CD4-positive, alpha-beta T cell treated with Interleukin-17A for 4 hours (primary cell): ENCODE measurements at regions not wholly inside any gene's neighbourhood (a gene's known extent, or its start where the extent isn't known, plus 50 kb on each side); places are given as distances from the start of the nearest gene placed in this dataset.
"Not testable (repeated sequence)": the region's sequence is repeated elsewhere in the genome, so short reads cannot be mapped to it uniquely, and the experiment has no call there.

Experiments used
- DNase-seq: peaks from one replicate; pipeline ENCODE4 v3.0.0-alpha.2; 2020; ENCODE audit warnings: mixed read lengths

DNA sequence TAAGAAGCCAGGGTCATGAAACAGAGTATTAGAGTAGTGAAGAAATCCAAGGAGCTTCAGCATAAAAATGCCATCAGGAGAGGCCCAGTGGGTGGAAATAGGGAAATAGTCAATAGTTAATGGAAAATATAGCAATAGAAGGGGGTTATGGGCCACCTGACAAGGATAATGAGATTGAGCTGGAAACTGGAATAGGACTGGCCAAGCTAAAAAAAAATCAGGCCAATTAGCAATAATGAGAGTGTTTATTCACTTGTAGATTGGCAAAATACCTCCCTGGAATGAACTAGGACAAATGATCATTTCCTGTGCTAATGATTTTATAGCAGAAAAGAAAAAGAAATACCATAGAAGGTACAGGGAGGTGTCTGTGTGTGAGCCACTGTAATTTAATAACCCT, 97.9 kb downstream of the PLCE1 start:
- no peak for DNase-seq

DNA sequence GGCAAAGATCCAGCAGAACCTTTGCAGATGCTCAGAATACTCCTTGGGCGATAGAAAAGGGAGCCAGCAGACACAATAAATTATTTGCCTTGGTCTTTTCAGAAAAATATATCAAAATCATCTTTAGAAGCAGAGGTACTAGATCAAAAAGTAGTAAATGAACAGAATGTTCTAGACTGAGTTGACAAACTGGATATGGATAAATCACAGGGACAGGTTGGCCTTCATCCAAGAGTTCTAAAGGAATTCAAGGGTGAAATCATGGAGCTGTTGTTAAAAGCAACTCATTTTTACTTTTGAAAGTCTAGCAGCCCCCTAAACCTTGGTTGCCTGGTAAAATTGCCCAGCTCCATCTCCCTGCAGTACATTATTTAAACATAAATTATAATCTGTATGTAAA, 99.1 kb downstream of the PLCE1 start:
- no peak for DNase-seq

DNA sequence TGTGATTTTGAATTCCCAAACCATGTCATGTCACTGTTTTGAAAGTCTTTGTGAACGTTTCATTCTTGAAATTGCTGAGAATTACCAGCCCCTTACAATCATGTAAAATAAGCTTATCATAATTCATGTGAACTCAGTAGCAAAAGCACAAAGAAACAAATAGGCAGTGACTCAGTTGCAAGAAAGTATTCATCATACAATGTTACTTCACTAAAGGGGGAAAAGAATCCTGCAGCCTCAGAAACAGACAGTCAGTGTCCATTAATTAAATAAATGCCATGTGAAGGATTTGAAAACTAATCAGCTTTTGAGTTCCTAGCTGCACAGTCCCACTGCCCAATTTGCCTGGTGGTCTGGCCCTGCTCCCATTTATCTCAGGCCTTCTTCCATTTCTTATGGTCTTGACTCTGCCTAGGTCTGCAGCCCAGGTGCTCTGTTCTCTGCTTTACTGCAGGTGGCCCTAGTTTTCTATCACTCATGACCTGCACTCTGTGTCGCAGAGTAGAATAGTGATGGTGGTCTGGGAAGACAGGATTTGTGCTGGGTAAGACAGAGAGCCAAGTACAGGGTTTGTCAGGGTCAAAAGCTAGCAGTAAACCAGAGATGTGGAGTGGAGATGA, 99.7 kb downstream of the PLCE1 start:
- no peak for DNase-seq

DNA sequence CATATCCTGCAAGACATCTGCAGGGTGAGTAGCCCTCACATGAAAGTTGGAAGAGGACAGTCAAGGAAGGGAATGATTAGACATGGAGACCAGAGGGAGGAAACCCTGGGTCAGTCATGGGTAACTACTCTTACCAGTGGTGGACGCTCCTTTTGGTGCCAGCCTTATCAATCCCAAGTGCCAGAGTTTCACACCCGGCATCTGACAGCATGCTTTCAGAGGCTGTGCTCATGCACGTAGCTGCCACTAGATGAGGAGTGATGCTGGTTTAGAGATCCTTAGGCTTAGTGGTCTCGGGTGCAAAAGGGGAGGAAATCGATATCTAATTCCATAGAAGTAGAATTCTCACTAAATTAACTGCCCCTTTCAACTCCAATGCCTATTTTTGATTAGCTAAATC, 100.8 kb downstream of the PLCE1 start:
- no peak for DNase-seq

DNA sequence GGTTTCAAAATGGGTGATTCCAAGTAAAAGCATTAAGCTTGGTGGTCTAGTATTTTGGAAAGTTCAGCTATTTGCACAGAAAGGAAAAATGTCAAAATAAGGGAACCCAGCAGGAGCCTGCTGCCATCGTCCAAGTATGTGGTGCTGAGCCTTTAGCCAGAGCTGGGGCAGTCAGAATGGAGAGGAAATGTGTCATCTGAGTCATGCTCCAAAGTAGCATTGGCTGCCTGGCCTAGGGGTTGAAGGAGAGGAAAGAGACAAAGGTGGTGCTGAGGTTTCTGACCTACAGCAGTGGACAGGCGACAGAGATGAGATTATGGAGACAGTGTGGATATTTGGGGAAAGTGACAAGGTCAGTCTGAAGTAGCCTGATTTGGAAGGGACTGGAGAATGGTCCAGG, 103.9 kb downstream of the PLCE1 start:
- DNase-seq = no peak

DNA sequence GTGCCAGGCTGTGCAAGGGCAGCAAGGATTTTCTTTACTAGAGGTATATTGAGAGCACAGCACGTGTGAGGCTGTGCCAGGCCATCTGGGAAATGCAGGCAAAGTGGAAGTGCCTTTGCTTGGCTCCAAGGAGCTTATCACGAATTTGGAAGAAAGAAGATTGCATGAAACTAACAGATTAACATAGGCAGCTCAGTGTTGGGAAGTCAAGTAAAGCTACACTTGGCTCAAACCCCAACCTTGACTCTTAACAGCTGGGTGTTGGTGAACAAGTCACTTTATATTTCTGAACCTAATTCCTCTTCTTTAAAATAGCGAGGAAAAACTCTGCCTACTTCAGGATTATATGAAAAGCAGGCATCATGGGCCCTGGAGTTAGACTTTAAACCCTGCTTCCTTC, 105.2 kb downstream of the PLCE1 start:
- DNase-seq = no peak

DNA sequence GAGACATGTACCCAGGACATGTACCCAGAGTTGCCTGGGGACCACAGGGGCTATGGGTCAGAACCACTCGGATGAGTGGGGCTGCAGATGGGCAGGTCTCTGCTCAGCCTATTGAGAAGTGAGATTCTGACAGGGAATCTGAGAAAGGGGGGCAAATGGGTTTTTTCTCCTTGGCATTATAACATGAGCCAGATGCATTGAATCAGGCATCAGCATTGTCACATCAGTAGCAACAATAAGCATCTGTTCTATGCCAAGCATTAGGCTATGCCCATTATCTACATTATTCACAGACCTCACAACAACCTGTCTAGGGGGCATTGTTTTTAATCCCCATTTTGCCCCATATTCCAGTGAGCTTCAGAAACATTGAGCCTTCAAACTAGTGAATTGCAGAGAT, 108.2 kb downstream of the PLCE1 start:
- no peak for DNase-seq

DNA sequence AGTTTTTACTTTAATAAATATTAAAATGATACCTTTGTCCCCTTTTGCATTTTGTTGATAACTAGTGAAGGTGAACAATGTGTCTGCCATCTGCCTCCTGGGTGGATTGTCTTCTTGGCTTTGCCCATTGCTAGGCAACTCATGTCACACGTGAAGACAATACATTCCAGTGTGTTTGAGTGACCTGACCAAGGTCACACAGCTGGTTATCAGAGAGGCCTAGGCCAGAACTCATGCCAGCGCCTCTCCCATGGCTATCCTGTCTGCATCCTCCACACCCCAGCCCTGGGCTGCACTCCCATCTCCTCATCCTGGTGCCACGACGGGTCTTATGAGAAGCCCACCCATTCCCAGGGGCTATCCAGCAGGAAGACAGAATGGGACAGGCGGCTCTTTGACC, 108.7 kb downstream of the PLCE1 start:
- no peak for DNase-seq

DNA sequence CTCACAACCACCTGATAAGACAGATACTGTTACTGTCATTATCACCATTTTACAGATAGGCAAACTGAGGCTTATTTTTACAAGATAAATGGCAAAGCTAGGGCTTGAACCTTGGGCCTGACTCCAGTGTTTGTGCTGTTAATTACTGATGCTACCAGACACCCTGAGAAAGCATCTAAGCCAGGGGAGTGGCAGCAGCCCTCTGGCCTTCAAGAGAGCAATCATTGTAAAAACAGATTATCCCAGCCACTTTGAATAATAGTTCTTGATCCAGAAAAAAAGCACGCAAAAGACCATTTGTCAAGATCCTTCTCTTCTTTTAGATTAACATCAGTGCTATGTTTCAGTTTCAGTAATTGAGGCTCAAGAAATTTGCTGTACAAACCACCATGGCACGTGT, 109.5 kb downstream of the PLCE1 start:
- DNase-seq = no peak

DNA sequence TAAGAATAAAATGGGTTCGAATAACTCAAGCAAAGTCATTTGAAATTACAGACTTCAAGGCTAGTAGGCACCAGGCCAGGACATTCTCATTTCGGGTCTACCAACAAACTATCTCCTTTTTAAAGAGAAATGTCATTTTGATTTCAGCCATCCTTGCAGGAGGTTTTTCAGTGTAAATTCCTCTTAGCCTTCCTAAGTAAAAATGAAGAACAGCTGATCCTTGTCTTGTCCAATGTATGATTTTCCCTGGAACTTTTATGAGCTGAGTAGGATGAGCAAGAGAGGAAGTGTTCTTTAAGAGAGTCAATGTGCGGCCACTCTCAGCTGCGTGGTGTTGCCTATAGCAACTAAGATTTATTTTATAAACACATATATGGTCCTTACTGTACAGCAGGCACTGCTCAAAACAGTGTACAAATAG, 110.1 kb downstream of the PLCE1 start:
- DNase-seq = no peak

DNA sequence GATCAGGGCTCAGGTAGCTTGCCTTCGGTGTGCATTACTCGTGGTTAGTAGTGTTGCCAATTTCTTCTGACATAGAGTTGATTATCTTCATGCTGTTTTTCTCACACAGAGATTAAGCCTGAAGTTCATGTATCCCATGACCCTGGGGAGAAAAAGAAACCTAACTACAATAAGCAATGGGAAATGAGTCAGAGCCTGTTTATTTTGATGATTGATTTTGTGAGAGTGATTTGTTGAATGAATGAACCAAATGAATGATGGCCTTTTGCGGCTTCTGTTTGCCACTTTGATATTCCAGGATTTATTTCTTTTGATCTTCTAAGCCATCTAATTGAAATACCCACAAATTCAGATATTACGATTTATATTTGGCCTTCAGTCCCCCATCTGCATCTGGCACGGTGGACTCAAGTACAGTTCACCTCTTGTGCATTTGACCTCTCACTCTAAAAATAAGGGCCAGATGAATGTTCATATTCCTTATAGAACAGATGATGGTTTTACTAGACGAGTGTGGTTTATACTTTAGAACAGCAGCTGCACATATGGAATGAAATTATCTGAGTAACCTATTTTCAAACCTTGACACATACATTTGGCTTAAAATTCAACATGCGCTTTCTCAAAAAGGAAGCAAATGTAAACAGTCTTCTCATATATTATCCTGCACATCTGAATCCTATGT, 110.7 kb downstream of the PLCE1 start:
- no peak for DNase-seq

DNA sequence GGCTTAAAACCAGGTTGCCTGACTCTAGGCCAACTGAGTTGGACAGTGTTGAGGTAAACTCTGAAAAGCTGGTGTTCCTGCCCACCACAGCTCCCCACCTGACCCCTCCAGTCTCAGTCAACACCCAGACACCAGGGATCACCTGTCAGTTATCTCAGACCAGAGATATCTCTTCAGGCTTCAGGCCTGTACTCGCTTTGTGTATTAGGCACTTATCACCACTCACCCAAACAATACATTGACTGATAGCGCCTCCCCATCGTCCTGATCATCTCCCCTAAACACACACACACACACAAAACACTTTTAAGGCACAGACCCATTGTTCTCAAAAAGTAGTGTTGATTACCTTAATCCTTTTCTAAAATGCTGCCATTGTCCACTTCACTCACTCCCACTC, 111.5 kb downstream of the PLCE1 start:
- DNase-seq = no peak

DNA sequence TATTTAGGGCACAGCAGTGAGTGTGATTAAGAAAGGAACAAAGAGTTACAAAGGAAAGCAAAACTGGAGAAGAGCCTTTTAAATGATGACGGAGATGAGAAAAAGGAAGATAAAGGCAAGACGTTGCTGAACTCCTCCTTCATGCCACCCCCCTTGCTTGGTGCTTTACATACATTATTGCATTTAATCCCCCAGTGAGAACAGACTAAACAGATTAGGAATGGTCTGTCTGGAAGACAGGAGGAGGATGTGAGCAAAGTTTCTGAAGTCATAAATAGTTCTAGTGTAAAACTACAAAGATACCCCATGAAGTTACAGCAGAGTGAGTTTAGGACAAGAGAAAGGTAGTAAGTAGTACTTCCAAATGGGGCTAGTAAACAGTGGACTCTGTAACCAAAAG, 113.5 kb downstream of the PLCE1 start:
- DNase-seq = no peak

DNA sequence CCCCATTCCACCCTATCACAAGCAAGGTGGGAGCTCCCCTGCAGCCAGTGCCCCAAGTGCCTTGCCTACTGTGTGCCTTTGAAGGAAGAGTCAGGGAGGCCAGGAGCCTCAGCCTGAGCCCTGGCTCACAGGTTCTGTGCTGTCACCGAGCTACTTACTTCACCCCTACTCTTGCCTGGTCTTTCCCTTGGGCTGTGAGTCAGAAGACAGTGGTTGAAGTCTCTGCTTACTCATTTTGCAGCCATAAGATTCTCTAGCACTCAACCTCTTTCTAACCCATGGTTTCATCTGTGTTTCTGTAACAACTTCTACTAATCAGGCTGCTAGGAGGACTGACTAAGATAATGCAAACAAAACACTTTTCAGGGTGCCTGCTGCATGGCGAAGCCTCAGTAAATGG, 114.5 kb downstream of the PLCE1 start:
- DNase-seq = no peak

DNA sequence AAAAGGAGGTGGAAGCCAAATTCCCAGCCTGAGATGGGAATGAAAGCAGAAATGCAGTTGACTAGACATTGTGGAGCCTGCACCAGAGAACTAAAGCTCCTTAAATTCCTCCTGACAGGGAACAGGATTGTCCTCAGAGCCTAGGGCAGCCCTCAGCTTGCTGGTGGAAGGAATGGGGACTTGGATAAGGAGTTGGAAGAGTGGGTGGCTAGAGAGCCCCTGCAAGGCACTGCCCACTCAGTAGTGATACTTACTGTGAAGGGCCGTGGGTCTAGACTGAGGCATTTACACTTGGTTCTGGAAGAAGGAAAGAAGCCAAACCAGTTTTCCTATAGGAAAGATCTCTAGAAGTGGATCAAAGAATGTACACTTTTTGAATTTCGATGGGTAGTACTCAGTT, 117.6 kb downstream of the PLCE1 start:
- DNase-seq = no peak

DNA sequence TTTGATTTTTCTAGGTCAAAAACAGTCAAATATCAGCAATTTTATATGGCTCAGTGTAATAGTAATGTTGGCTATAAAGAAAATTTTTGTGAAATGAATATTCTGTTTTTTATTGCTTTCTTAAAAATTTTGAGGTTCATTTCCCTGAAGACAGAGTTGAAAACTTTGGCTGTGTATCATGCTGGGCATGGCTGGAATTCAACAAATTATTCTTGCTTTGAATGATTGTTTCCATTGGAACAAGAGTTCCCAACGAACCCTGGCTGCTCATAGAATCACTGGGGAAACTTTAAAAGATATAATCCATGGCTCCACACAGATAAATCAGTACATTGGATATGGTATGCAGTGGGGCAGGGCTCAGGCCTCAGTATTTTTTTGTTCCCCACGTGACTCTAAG, 118.6 kb downstream of the PLCE1 start:
- DNase-seq = no peak

DNA sequence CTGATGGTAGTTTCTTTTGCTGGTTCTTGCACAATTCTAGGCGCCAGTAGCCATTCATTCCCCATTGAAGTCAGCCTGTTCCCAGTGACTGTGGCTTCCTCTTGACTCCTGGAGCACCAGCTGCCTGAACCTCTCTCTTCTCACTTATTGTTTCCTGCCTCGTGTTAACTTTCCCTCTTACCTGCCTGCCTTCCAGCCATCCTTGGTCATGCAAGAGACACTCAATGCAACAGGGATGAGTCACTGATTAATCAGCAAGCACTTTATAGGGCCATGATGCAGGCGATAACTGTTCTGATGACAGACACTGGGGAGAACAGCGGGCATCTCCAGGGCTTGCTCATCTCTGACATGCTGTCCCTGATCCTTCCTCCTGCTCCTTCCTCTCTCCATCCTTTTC, 122.0 kb downstream of the PLCE1 start:
- no peak for DNase-seq

DNA sequence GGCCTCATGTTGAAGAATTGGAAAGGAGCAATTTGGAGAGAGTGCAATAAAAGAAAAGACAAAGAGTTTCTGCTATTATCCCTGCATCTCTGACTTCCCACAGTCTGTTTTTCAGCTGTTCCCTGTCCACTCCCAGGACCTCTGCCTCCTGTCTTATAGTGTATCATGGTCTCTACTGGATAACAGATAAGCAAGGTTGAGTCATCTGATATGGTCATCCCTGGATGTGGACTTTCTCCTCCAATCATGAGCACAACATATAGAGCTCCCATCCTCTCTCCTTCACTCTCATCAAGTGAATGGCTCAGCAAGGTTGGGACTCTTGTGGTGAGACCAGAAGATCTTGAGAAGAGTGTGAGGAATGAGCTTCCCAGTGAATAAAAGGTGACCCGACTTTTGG, 123.1 kb downstream of the PLCE1 start:
- no peak for DNase-seq

DNA sequence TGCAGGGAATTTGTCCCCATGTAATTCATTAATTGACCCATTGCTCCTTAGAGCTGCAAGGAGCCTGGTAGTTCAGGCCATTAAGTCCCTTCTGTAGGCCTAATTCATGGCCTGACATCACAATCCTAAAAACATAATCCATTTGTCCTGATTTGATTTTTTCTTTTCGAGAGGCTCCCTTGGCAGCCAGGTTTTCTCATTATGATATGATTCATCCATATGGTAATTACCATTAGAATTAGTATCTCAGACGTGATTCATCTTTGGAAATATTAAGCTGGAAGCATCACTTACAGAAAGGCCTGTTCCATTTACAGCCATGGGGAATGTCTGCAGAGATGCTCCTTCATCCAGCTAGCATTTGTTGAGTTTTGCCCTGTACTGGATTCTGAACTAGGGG, 128.5 kb downstream of the PLCE1 start:
- DNase-seq = no peak

DNA sequence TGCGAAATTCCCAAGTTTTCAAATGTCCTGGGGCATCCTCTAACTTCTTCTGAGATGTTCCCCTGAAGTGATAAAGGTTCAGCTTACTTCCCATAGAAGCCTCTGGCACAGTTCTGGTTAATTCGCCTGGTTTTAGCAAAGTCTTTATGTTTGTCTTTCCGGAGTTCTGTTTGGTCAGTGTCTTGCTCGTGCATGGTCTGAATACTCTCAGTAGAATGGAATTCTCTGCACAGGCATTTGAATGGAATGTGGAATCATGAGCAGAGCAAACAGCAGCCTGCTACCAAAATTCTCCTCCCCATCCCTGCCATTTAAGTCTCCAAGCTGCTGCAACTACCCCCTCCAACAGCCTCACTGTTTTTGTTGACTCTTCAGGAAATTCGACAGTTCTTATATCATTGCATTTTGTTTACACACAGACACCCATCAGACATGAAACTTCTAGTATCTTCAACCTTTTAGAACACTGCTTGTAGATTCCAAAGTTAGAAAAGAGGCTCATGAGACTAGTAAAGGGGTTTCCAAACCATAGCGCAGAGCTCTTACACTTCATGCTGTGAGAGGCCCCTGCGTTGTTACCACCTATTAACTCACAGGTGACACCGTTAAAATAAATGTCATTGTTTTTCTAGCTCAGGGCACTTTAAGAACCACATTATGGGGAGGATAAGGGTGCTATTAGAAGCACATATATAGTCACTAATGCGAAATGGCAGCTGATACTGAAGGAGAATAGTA, 129.7 kb downstream of the PLCE1 start:
- no peak for DNase-seq

DNA sequence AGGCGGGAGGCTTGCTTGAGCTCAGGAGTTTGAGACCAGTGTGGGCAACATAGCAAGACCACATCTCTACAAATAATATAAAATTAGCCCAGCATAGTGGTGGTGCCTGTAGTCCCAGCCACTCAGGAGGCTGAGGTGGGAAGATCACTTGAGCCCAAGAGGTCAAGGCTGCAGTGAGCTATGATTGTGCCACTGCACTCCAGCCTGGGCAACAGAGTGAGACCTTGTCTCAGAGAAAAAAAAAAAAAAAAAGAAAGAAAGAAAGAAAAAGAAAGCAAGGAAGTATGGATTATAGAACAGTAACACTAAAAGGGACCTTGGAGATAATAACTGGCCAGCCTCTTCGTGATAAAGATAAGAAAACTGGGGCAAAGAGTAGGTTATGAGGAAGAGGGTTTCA, 130.4 kb downstream of the PLCE1 start:
- DNase-seq = not testable (repeated sequence)

DNA sequence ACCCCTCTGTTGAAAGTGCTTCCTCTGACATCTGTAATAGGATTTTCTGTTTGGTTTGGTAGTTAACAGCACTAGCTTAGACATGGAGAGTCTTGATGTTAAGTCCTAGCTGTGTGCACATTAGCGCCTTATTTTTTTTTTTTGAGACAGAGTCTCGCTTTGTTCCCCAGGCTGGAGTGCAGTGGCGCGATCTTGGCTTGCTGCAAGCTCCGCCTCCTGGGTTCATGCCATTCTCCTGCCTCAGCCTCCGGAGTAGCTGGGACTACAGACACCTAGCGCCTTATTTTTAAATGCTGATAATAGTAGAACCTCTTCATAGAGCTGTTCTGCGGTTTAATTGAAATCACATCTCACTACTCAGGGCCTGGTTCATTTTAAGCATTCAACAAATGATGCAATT, 131.5 kb downstream of the PLCE1 start:
- DNase-seq = not testable (repeated sequence)

DNA sequence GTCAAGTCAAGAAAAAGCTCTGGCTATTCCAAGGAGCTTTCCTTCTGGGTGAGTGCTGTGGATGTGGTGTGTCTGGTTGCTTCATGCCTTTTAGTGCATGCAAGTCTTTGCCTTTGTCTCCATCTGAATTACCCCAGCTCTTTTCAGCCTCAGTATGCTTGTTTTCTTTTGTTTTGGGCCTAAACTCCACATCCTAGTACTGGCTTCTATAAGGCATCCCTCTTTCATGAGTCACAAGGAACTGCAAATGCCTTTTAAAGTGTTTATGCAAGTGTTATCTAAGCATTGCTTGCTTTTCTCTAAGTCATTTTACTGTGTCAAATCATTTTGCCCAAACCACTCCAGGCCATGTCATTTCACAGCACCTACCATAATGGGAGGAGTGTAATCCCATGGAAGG, 132.1 kb downstream of the PLCE1 start:
- no peak for DNase-seq

DNA sequence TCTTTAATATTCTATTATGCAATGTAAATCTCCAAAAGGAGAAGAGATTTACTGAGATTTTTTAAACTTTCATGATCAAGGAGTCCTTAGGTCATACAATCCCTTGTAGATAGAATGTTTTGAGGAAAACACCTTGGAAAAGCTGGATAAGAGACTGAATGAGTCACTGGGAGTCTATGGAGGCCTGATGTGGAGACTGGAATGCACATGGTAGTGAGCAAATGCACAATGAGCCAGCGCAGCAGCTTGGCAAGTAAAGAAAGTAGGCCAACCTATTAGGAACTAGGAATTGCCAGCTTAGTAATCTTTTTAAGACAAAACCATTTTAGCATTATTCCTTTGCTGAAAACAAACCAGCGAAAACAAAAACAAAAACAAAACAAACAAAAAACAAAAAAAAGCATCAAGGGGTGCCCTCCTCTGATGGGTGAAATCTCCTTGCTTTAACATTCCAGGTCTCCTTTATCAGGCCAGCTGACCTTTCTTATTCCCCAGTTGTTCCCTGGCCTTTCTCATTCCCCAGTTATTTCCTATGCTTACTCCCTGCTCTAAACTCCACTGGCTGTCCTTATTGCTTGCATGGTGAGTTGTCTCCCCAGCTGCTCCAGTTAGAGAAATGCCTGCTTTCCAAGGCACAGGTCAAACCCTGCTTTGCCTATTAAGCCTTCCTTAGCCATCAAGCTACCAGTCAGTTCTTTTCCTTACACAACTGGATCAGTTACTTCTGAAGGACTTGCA, 135.8 kb downstream of the PLCE1 start:
- DNase-seq = no peak
